ENCODE measurements at regions not wholly inside any gene's neighbourhood (a gene's known extent, or its start where the extent isn't known, plus 50 kb on each side); places are given as distances from the start of the nearest gene placed in this dataset.

DNA sequence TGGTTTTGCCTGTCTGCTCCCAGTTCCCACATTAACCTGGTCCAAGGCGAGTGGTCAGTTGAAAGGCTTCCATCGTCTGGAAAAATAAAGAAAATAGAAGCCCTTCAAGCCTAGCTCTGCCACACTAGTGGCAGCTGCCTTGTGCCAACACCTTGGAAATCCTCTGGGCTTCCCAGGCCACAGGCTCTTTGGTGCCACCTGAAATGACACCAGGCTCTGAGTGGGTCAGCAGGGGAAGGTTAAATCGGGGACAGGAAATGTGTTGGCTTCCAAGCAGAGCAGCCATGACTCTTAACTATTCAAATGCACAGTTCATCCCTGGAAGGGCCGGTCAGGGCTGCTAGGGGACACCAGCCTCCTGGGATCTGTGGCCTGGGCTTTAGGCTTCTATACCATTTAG, 558.7 kb downstream of the MATN1 start:
- no peak for TF ChIP-seq YY1 (IDR thresholded peaks at IDR 0.05; ENCODE audit: insufficient read depth, insufficient read length)
- TF ChIP-seq SUZ12 (IDR thresholded peaks at IDR 0.05; ENCODE audit: extremely low read depth, insufficient read depth, insufficient read length): no peak

Measured in NT2/D1 (cell line).